PFSK-1 (cell line): ENCODE measurements at regions not wholly inside any gene's neighbourhood (a gene's known extent, or its start where the extent isn't known, plus 50 kb on each side); places are given as distances from the start of the nearest gene placed in this dataset.

Experiments
- FOXP2 ChIP-seq: optimal IDR thresholded peaks from 2 replicates; pipeline ENCODE3; 2011; ENCODE audit warnings: borderline replicate concordance, control low read depth, inconsistent platforms; ENCODE audit not compliant: insufficient read depth; ENCODE audit errors: extremely low read length, extremely low read depth
- POLR2AphosphoS5 ChIP-seq: IDR thresholded peaks from 2 replicates; pipeline ENCODE4 v1.6.1; 2012; ENCODE audit warnings: low read depth, mild to moderate bottlenecking, control low read depth, low read length, moderate library complexity
- REST ChIP-seq, 2 experiments: IDR thresholded peaks; 2 replicates each; pipeline versions ENCODE4 v1.6.1 to v1.8.0; 2011 to 2012; ENCODE audit warnings: low read depth in 2 of 2, low read length in 2 of 2, control low read depth in 1 of 2, inconsistent platforms in 1 of 2, mild to moderate bottlenecking in 1 of 2, moderate library complexity in 1 of 2; ENCODE audit not compliant: insufficient read depth in 1 of 2
- SIN3A ChIP-seq: IDR thresholded peaks from 2 replicates; pipeline ENCODE4 v1.6.1; 2012; ENCODE audit warnings: mild to moderate bottlenecking, low read length, moderate library complexity, borderline replicate concordance; ENCODE audit not compliant: insufficient read depth
- TAF1 ChIP-seq: IDR thresholded peaks from 2 replicates; pipeline ENCODE4 v1.6.1; 2012; ENCODE audit warnings: low read length, control low read depth, borderline replicate concordance; ENCODE audit not compliant: insufficient read depth

GRCh38 chr10:111524134-111524533 is 447.3 kb downstream of the ADRA2A start:
- TF ChIP-seq FOXP2 (no peak), TAF1 (no peak), POLR2AphosphoS5 (no peak), REST (IDR thresholded peaks at IDR 0.05; ENCODE audit: insufficient read depth in 1 of 2, low read depth in 2 of 2, low read length in 2 of 2) (no peak), SIN3A (no peak)

GRCh38 chr10:111525696-111526095 is 448.9 kb downstream of the ADRA2A start:
- TF ChIP-seq POLR2AphosphoS5 (no peak), FOXP2 (no peak), REST (IDR thresholded peaks at IDR 0.05; ENCODE audit: insufficient read depth in 1 of 2, low read depth in 2 of 2, low read length in 2 of 2) (no peak), SIN3A (no peak), TAF1 (no peak)

- no peak for TF ChIP-seq REST (IDR thresholded peaks at IDR 0.05; ENCODE audit: insufficient read depth in 1 of 2, low read depth in 2 of 2, low read length in 2 of 2)
- no peak for TF ChIP-seq POLR2AphosphoS5
- no peak for TF ChIP-seq TAF1
- TF ChIP-seq SIN3A: no peak
- TF ChIP-seq FOXP2: no peak
Observed at GRCh38 chr10:111531690-111532089, 454.9 kb downstream of the ADRA2A start.

GRCh38 chr10:111532139-111532538 is 455.3 kb downstream of the ADRA2A start:
- TF ChIP-seq REST (IDR thresholded peaks at IDR 0.05; ENCODE audit: insufficient read depth in 1 of 2, low read depth in 2 of 2, low read length in 2 of 2) (no peak), POLR2AphosphoS5 (no peak), TAF1 (no peak), SIN3A (no peak), FOXP2 (no peak)

GRCh38 chr10:111539246-111539645 is 462.4 kb downstream of the ADRA2A start:
- no peak for TF ChIP-seq POLR2AphosphoS5
- TF ChIP-seq SIN3A: no peak
- TF ChIP-seq FOXP2: no peak
- no peak for TF ChIP-seq TAF1
- TF ChIP-seq REST (IDR thresholded peaks at IDR 0.05; ENCODE audit: insufficient read depth in 1 of 2, low read depth in 2 of 2, low read length in 2 of 2): no peak
